ENCODE measurements at regions not wholly inside any gene's neighbourhood (a gene's known extent, or its start where the extent isn't known, plus 50 kb on each side); places are given as distances from the start of the nearest gene placed in this dataset.

GRCh38 chr3:180534828-180535227 is 67.1 kb upstream of the TTC14 start:
- no peak for DNase-seq (ENCODE audit: extremely low spot score)
- POLR2A ChIA-PET = no interaction called here
- CTCF ChIA-PET = interaction anchor here (1.1 kb wide), 1 partner anchor 13 kb away, joined by 3 read pairs; no protein-coding TSS in a partner anchor
- no peak for TF ChIP-seq CTCF (IDR thresholded peaks at IDR 0.05; ENCODE audit: control extremely low read depth, extremely low read depth, low read depth, missing control alignments)

- TF ChIP-seq CTCF (IDR thresholded peaks at IDR 0.05; ENCODE audit: control extremely low read depth, extremely low read depth, low read depth, missing control alignments) = no peak
- ChIA-PET CTCF (interaction anchor here (1.3 kb wide), 1 partner anchor 10 kb away, joined by 3 read pairs; no protein-coding TSS in a partner anchor), POLR2A (no interaction called here)
- DNase-seq (ENCODE audit: extremely low spot score) = no peak
Observed at GRCh38 chr3:180538493-180538892, 63.5 kb upstream of the TTC14 start.

- no peak for DNase-seq (ENCODE audit: extremely low spot score)
- no peak for TF ChIP-seq CTCF (IDR thresholded peaks at IDR 0.05; ENCODE audit: control extremely low read depth, extremely low read depth, low read depth, missing control alignments)
- CTCF ChIA-PET = interaction anchor here (1.5 kb wide), 1 partner anchor 22 kb away, joined by 3 read pairs; no protein-coding TSS in a partner anchor
- POLR2A ChIA-PET = no interaction called here
Observed at GRCh38 chr3:180543877-180544276, 58.1 kb upstream of the TTC14 start.

- CTCF ChIA-PET = no interaction called here
- POLR2A ChIA-PET = no interaction called here
- TF ChIP-seq CTCF (IDR thresholded peaks at IDR 0.05; ENCODE audit: control extremely low read depth, extremely low read depth, low read depth, missing control alignments) = no peak
- DNase-seq (ENCODE audit: extremely low spot score) = no peak
Observed at GRCh38 chr3:180546863-180547262, 55.1 kb upstream of the TTC14 start.

- ChIA-PET CTCF (interaction anchor here (0.9 to 1.4 kb wide), 3 partner anchors 9 to 20 kb away, joined by 3 read pairs; no protein-coding TSS in a partner anchor), POLR2A (interaction anchor here (0.5 to 0.6 kb wide), 2 partner anchors 236 to 1178 kb away, joined by 3 to 4 read pairs; no protein-coding TSS in a partner anchor)
- no peak for TF ChIP-seq CTCF (IDR thresholded peaks at IDR 0.05; ENCODE audit: control extremely low read depth, extremely low read depth, low read depth, missing control alignments)
- no peak for DNase-seq (ENCODE audit: extremely low spot score)
Observed at GRCh38 chr3:180548050-180548449, 53.9 kb upstream of the TTC14 start.

All from GM10248 (cell line).